GM20431 (cell line): ENCODE measurements at regions not wholly inside any gene's neighbourhood (a gene's known extent, or its start where the extent isn't known, plus 50 kb on each side); places are given as distances from the start of the nearest gene placed in this dataset.

Experiments
- in situ Hi-C: fragments of 300-500 bp; cut with MseI, MboI; formaldehyde crosslinking; loops from one replicate; pipeline ENCODE4 v1.15.0; 2020; ENCODE audit warnings: low sequenced_read_pairs; ENCODE audit not compliant: unreplicated experiment

DNA sequence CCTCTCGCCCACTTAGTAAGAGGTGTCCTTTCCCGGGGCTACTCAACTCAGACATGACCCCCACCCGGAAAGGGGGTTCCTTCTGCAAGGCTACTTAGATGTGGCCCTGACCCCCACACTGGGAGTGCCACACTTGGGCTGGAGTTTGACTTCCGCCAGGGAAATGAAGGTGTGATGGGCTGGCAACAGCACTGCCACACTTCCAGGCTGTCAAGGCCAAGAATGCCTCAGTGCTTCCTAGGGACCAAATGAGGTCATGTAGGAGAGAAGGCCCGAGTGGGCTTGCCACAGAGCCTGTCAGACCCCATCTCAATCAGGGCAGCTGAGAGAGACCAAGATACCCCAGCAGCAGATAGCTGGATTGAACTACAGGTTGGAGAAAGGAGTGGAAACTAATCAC is 55.5 kb downstream of the DRD1 start:
- in situ Hi-C loops: no loop called here

DNA sequence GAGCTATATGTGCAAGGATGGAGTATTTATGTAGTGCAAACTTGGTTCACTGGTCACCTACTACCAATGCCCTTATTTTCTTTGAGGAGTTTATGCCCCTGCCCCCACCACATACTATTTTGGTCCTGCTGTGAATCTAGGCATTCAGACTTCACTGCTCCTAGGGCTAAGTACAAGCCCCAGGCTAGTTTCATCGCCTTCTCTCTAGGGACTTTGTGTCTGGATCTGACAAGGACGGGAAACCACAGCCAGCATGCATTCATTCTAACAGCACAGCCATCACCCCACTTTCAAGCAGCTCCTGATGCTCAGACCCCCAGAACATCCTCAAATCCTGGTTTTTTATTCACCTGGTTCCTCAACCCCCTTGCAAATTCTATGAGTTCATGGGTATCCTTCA is 56.8 kb downstream of the DRD1 start:
- in situ Hi-C loops: no loop called here

DNA sequence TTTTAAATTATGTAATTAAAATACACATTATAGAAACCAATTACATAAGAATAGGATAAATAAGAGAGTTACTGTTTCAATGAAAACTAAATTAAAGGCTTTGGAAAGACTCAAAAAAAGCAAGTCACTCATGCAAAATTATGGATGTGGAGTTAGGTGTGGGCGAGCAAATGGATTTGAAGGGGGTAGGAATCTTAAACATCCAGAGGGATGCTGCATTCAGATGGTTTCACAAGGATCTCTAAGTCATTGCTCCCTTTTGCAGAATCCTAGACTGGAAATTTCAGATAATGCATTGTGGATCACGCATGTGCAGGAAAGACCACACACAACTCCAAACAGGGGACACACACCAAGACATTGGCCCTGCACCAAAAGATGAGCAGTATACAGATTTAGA is 57.5 kb downstream of the DRD1 start:
- in situ Hi-C loops: no loop called here

DNA sequence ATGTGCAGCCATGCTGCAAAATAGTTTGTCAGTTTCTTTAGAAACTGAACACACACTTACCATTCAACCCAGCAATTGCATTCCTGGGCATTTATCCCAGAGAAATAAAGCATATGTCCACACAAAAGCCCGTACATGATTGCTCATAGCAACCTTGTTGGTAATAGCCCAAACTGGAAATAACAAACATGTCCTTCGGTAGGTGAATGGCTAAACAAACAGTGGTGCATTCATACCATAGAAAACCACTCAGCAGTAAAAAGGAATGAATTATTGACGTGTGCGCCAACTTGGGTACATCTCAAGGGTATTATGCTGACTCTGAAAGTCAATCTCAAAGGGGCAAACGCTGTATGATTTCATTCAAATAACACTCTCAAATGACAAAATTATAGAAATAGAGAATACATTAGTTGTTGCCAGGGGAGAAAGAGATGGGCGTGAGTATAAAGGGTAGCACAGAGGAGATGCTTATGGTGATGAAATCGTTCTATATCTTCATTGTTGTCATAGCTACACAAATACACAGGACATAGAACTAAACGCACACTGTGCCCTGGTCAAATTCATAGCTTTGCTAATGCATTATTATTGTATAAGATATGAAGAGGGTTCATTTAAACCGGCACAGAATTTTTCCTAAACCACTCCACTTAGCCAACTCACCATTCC is 58.2 kb downstream of the DRD1 start:
- in situ Hi-C loops: no loop called here

DNA sequence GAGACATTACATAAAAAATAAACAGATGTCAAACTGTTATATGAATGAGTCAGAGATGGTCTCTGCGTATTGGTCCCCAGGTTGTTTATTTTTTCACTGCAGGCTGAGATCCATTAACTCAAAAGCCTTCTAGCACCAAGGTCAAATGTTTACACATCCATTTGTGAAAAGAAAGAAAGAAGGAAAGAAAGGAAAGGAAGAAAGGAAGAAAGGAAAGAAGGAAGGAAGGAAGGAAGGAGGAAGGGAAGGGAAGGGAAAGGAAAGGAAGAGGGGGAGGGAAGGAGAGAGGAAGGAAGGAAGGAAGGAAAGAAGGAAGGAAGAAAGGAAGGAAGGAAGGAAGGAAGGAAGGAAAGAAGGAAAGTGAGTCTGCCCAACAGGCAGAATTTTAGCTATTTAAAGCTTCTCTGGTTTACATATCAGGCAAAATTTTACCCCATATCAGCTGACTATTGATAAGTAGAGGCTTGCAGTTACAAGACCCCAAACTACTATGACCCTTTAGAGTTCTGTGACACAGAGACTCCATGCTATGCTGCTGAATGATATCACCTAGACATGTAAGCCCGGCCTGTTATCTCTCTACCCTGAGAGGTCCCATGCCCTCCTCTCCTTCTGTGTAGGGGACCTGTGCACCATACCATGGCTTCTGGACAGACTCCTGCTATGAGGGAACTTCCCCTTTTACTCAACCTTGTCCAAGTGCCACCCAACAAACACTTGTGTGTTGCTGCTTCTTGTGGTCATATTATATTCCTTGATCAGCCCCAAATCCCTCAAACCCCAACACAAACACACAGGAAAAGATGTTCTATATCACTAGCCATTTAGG is 59.0 kb downstream of the DRD1 start:
- in situ Hi-C loops: no loop called here

DNA sequence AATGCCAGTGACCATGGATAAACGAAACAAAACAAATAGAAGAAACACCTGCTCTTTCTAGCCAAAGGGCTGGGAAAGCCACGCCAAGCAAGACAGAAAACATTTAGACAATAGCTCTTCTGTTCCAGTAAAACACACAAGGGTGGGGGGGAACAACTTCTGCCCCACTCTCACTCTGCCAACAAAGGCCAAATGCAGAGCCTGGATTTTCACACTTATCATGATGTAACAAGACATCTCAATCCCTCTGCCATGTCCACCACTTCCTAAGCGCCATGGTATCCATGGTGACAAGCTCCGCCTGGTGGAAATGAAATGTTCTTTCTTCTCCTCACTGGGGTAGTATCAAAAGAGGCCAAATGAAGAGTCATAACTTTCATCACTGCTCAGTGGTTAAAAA is 60.6 kb downstream of the DRD1 start:
- in situ Hi-C loops: no loop called here

DNA sequence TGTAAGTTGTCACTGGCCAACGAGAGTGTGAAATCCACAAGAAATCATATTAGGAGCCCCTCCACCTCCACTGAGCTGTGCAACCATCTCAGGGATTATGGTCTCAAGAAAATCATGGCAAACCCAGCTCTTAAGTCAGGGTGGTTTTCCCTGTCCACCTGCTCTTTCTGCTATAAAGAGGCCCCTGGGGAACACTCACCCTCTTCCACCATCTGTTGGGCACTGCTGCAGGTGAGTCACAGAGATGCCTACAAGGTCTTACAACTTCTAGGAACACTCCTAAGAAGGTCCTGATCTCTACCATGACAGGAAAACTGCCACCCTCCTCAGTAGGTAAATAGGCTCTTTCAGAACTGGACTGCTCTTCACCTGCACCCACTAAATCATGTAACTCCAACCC is 61.8 kb downstream of the DRD1 start:
- in situ Hi-C loops: no loop called here

DNA sequence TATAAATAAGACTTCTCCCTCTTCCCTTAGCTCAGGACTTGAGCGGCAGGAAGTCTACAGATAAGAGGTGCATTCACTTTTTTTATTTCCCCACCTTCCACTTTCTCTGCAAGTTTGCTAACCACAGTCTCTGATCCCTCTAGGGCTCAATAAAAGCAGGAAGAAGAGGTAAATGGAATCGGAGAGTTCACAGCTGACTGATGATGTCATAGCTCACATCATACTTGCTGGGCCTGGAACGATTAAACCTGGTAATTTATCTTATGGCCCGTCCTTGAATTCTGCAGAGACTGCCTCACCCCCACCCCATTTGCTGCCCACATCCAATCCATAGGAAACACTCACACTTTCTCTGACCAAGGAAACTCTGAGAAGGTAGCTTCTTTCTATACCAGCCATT is 62.9 kb downstream of the DRD1 start:
- in situ Hi-C loops: no loop called here

DNA sequence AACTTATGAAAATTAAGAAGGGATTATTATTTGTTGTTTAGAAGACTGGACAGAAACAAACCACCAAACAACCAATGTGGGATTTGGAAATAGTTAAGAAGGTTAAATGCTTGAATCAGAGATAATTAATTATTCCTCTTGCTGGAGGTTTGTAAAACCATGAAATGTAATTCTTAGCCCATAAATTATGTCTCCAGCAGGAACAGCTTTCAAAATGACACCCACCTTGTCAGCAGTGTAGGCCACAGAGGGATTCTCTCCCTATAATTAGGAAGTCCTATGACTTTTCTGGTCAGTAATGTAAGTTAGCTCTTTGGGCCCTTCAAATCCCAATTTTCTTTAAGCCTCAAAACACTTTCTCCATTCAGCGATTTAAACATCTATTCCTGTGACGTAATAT is 63.3 kb downstream of the DRD1 start:
- in situ Hi-C loops: no loop called here

DNA sequence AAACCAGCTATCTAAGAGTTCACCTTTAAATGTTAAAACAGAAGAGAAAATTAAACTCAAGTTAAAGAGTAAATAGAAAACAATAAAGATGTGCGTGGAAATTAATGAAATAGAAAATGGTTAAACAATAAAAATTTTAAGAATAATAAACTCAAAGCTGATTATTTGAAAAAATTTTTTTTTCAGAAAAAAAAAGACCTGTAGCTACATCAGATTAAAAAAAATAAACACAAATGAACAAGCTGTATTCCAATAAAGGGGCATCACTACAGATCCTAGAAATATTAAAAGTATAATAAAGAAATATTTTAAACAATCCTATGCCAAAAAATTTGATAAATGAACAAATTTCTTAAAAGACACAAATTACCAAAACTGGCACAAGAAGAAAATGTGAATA is 64.1 kb downstream of the DRD1 start:
- in situ Hi-C loops: no loop called here

DNA sequence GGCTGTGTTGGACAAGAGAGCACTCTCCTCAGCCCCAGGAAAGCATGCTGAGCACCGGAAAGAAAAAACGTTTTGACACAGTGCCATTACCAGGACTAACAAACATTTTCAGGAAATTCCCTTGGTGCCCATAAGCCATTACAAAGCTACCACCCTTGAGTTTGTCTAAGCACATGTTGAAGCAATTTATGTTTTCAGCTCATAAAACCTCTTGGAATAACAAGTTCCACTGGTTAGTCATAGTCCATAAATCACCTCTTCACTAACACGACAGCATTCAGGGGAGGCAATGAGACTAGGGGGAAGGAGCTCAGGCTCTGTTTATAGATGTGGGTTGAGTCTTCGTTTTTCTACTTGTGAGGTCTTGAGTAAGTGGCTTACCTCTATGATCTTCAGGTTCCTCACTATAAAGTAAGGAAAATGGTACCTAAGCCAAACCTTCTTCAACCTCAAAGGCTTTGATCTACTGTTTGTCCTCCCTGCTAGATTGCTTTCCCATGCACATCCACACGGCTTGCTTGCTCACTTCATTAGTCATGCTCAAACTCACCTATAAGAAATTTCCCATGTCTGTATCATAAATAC is 65.4 kb downstream of the DRD1 start:
- in situ Hi-C loops: no loop called here

DNA sequence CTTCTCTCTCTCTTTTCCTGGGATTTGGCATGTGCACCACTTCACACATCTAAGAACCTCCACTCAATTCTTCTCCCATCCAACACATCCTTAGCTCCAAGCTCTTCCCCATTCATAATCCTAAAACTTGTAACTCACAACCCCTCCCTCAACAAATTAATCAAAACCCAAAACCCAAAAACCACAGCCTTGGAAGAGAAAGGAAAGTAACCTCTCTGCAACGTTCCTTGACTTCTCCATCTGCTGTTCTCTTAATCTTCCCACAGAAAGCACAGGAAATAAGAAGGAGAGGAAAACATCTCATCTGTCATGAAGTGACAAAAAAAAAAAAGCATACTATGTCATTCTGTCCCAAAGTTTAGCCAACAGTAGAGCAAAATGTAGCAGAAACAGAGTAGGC is 66.2 kb downstream of the DRD1 start:
- in situ Hi-C loops: no loop called here

DNA sequence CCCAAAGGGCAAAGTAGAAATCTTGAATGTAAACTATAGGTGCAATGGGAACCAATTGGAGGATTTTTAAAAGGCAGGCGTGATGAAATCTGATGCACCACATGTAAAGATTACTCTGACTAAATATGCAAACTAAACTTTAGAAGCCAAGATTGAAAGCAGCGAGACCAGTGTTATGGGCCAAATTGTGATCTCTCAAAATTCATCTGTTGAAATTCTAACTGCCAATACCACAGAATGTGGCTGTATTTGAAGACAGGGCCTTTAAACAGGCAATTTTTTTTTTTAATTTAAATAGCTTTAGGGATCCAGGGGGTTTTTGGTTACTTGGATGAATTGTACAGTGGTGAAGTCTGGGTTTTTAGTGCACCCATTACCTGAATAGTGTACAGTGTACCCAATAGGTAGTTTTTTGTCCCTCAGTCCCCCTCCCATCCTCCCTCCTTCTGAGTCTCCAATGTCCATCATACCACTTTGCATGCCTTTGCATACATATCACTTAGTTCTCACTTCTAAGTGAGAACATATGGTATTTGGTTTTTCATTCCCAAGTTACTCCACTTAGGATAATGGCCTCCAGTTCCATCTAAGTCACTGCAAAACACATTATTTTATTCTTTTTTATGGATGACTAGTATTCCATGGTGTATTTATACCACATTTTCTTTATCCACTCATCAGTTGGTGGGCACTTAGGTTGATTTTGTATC is 69.7 kb downstream of the DRD1 start:
- in situ Hi-C loops: no loop called here

DNA sequence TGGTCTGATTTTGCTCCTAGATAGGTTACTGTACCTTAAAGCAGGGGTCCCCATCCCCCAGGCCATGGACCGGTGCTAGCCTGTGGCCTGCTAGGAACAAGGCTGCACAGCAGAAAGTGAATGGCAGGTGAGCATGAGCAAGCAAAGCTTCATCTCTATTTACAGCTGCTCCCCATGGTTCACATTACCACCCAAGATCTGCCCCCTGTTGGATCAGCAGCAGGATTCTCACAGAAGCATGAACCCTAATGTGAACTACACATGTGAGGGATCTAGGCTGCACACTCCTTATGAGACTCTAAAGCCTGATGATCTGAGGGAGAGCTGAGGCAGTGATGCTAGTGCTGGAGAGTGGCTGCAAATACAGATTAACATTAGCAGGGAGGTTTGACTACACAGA is 78.1 kb downstream of the DRD1 start:
- in situ Hi-C loops: no loop called here

DNA sequence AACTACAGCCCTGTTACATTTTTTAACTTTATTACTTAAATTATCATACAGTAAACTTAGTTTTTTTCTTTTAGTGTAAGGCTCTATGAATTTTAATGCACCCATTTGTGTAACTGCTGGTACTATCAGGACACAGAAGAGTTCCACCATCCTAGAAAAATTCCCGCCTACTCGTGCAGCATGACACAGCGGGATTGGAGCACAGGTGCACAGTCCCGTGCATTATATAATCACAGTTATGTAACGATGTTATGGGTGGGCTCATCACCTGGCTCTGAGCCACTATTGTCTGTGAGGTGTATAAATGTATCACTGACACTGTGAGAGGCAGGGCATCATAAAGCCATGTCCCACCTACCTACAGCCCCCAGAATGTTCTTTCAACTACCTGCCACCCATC is 80.7 kb downstream of the DRD1 start:
- in situ Hi-C loops: no loop called here

DNA sequence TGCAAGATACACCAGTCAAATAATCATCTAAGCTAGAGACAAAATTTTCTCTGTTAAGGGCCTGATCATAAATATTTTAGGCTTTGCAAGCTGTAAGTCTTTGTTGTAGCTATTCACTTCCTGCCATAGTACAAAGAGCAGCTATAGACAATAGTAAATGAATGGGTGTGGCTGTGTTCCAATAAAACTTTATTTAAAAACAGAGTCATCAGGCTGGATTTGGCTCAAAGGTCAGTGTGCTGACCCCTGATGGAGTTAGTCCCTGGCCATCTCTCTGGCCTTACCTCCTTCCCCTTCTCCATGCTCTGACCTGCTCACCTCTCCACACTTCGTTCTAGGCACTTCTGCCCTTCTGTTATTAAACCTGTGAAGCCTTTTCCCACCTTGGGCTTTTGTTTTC is 86.0 kb downstream of the DRD1 start:
- in situ Hi-C loops: no loop called here

DNA sequence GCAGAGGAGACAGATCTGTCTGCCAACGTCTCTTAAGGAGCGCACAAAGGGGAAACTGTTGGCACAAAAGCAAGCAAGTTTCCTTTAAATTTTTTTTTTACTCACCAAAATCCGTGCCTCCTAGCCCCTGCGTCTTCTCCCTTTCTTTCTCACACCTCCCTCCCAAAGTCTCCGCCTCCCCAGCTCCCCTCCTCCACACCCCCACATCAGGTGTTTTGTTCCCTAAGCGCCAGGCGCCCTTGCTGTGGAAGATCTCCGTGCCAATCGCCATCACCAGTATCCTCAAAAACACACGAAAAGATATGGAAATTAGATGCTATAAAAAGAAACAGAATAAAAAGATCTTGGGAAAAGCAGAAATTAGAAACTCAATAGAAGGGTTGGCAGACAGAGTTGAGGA is 87.6 kb downstream of the DRD1 start:
- in situ Hi-C loops: no loop called here

DNA sequence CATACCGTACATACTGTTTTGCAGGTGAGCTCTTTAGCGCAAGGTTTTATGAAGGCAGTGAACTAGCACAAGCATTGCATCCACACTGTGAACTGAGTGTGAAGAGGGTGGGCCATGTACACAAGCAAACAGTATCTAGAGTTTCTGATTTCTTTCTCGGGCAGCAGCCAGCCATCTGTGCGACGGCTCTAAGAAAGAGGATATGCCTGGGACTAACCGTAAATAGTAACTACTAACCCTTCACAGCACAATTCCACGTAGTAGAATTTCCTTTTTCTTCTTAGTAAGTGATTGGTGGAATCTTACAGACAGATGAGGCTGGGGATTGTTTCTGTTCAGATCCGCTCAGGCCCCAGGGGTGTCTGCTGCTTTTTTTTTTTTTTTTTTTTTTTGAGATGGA is 89.0 kb downstream of the DRD1 start:
- in situ Hi-C loops: no loop called here

DNA sequence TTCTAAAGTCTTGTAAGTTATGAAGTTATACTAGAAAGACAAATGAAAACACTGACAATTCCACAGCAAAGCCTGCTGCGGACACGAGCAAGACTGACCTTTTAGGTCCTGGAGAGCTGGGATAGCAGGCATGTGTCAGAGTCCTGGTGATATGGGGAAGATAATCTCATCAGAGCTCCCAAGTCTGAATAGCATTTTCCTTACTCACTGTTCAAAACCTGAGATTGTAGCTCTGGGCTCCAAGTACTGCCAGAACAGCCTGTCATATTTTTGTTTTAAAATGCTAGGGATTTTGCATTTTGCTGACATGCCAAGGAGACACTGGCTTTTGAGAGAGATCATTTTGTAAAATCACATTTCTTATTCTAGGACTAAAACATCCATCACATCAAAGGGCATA is 90.1 kb downstream of the DRD1 start:
- in situ Hi-C loops: no loop called here

DNA sequence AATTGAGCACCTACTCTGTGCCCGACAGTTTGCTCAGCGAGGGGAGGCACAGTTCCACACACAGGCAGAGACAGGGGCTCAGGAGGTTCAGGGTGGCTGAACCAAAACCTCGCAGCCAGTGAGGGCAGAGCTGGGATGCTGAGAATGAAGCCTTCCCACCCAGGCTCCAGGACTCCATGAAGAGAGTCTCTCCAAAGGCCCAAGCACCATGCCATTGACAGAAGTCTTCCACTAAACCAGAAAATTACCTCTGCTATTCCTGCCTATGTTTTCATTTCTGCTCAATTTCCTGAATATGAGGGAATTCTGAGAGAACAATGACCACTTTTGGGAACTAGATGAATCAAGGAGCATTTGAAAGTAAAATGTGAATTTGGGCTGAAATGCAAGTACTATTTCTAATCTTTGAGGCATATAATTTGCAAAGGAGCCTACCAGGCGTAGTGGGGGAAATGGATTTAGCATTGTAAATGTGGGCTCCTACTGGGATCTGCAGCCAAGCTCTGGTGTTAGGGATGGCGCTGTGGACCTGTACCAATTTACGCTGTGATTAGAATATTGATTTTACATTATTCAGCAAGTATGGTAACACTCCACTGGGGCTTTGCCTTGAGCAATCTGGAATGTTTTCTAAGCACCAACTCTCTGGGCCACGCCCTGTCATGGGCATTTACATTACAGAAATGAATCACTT is 91.9 kb downstream of the DRD1 start:
- in situ Hi-C loops: no loop called here
